ENCODE measurements at regions not wholly inside any gene's neighbourhood (a gene's known extent, or its start where the extent isn't known, plus 50 kb on each side); places are given as distances from the start of the nearest gene placed in this dataset.
"Not testable (repeated sequence)": the region's sequence is repeated elsewhere in the genome, so short reads cannot be mapped to it uniquely, and the experiment has no call there.

DNA sequence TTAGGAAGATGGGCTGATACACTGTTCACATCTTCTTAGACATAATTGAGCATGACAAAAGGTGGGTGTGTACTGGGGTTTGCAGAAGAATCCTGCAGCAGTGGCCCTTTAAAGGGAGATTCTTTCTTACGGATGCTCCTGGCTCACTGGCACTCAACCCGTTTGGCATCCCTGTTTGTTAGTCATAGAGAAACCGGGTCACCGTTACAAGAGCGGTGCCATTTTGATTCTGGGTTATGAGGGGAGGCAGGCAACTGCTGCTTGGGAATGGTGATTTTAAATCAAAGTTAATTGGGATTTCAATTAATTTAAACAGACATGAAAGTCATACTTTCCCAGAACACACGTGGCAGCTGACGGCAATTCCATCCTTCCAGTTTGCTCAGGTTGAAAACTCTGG lies 245.8 kb downstream of the AACS start:
- DNase-seq (ENCODE audit: low spot score), result no peak

DNA sequence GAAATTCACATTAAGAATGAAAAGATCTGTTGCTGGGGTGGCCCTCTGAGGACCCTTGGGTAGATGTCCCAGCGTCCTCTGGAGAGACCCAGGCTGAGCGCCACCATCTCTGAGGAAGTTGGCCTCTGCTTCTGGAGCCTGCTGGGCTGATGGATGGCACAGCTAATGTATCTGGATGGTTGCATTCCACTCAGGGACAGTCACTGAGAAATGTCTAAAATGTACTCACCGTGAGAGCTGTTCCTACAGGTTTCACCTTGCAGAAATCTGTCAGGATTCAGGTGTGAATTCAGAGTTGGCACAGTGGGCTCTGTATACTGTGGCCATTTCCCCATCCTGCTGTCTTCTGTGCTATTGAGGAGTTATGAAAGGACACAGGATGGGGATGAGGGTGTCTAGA lies 247.2 kb downstream of the AACS start:
- no peak for DNase-seq (ENCODE audit: low spot score)

DNA sequence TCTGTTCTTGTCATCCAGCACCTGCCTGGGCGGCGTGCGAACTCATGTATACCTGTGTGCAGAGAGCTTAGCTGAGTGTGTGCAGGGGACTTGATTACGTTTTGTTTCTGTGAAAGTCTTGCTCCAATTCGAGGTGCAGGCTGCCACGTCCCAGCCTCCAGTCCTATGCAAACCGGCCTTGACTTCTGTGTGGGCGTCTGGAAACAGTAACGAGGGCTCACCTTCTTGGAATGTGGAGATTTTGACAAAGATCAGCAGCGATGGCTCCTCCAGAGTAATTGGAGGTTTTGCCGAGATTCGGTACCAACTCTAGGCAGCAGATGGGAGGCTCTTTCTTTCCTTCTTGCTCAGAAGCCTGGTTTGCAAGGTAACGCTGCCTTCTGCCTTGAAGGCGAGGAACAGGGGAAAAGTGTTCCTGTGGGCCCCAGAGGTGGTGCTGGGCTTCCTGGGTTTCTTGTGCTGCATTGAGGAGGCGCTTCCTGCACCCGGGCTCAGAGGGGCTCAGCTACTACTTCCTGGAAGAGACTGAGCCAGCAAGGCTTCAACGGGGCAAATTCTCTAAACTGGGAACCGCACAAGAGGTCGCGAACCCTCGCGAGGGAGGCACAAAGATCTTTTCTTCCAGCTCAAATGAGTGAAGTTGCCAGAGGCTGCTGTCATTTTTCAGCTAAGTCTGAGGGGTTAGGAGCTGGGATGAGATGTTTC lies 249.0 kb downstream of the AACS start:
- no peak for DNase-seq (ENCODE audit: low spot score)

DNA sequence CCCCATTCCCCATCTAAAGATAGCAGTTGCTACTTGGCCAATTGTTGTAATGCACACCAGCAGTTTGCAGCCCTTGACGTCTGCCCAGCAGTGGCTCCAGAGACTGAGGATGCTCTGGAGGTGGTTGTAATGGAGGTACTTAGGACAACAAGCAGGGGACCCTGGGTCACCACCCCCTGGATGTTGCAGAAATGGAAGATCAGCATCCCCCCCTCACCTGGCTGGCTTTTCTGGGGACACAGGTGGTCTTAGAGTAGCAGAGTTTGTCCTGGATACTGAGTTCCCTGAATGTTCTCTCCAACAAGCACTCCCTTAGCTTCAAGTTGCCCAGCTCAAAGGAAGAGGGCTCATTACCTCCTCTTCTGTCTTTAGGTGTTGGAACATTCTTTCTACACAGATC lies 250.5 kb downstream of the AACS start:
- DNase-seq (ENCODE audit: low spot score), result no peak

DNA sequence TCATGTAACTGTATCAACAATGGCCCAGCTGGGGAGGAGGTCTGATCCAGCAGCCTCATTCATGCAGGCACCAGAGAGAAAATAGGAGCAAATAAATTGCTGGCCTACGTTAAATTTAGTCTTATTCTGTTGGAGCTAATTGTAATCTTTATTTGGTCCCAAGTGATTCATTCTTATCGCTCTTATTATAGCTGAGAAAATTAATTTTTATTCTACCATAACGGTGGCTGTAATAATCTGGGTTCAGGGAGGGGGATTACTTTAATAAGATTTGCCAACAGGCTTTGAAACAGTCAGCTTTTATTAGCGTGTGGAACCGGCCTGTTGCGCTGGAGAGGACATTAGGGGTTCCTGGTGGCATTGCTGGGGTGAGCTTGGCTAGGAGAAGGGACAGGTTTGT lies 254.9 kb downstream of the AACS start:
- DNase-seq (ENCODE audit: low spot score), result no peak

DNA sequence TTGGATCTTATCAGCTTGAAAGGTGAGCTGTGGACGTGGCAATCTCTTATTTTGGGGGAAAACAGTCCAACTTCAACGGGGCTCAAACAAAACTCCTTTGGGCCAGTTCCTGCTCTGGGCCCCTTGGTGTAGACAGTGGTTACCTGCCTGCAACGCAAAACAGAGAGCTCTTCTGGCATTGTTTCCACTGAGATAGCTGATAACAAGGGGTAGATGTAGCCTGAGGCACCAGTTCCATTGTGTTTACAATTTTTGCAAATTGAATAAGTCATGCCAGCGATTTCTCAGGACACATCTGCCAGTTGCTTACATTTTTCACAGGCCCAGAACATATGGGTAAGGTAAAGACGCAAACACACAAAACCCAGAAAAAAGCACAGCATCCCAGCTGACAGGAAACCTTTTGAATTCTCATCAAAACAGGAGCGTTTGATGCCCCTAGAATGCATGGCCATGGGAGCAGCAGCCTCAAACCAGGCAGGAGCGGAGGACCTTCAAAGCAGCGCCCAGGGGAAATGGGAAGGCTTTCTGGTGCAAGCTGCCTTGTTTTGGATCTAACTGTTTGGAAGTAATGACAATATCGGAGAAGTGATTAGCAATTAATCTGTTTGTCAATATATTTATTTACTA lies 259.7 kb downstream of the AACS start:
- DNase-seq (ENCODE audit: low spot score), result no peak

DNA sequence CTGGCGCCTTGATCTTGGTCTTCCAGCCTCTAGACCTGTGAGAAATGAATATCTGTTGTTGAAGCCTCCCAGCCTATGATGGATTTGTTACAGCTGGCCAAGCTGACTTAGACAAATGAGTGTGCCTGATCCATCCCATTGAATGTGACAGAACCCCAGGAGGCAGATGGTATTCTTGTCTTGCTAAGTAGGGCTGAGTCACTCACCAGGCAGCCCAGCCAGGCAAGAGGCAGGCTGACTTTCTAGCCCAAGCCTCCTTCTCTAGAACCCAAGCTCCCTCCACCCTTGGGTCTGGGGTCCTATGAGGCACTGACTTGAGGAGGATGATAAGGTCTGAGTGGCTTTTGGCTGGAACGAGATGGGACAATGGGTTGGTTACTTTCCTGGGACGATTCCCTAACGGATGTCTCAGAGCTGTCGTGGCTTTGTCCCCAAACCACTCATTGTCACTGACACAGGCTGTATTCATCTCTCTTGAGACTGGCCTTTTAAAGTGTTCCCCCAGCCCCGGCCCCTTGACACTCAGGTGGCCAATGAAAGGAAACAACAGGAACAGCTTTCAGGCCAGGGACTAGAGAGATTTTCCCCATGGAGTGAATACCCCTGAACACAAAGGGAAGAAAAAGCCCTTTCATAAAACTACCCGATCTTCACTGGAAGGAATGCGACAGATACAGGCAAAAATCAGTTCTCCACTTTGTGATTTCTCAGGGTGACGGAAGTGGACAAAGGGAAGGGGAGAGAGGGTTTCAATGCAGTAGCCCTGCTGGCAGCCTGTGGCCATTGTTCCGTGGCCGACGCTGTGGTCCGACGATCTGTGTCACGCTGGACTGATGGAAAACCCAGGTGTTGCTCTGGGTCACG lies 264.2 kb downstream of the AACS start:
- no peak for DNase-seq (ENCODE audit: low spot score)

DNA sequence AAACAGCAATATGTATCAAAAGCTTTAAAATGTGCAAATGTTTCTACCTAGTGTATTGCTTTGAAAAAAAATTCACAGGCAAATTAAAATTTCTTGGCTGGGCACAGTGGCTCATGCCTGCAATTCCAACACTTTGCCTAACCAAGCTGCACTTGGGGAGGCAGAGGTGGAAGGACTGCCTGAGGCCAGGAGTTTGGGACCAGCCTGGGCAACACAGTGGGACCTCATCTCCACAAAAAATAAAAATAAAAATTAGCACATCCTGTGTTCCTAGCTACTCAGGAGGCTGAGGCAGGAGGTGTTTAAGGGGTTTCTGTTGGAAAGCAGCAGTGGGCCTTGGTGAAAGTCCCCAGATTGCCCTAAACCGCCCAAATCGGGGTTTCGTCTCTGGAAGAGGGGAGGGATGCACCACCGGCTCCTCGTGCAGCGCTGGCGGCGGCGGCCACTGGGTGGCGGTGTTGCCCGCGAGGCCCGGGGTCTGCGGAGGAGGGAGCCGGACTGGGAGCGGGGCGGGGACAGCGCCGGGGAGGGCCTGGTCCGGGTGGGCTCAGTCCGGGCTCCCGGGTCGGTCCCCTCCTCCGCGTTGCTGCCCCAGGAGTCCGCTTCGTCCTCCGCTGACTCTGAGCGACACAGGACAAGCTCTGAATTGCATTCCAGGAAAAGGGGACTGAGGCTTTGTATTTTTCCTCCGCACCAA lies 265.6 kb downstream of the AACS start:
- DNase-seq (ENCODE audit: low spot score), result peak; percentile 60

DNA sequence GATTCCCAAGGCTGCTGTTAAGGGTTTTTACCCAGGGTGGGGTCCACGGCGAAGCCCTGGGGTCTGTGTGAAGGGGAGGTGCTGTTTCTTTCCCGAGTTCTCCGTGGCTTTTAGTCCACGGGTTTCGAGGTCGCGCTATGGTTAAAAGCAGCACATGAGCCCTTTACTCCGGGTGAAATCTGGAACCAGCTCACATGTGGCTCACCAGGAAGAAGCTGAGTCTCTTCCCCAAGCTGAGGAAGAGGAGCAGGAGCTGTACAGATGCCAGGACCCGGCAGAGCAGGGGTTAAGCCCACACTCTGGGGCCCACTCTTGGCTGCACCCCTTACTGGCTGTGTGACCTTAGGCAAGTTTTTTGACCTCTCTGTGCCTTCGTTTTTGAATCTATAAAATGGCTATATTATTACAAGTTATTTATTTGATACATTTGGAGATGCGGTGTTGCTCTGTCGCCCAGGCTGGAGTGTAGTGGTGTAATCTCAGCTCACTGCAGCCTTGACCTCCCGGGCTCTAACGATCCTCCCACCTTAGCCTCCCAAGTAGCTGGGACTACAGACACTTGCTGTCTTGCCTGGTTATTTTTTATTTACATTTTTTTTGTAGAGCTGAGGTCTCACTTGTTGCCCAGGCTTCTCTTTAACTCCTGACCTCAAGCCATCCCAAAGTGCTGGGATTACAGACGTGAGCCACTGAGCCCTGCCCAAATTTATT lies 266.3 kb downstream of the AACS start:
- DNase-seq (ENCODE audit: low spot score), result no peak

DNA sequence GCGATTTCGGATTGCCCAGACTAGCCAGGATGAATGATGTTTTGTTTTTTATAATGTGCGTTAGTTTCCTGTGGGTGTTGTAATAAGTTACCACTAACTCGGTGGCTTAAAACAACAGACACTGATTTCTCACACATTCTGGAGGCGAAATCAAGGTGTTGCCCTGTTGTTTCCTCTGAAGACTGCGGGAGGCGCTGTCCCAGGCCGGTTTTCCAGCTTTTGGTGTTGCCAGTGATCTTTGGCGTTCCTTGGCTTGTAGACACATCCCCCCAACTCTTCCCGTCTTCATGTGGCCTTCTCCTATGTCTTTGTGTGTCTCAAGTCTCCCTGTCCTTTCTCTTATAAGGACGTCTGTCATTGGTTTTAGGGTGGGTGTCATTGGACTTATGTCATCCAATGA lies 267.7 kb downstream of the AACS start:
- DNase-seq (ENCODE audit: low spot score), result no peak

DNA sequence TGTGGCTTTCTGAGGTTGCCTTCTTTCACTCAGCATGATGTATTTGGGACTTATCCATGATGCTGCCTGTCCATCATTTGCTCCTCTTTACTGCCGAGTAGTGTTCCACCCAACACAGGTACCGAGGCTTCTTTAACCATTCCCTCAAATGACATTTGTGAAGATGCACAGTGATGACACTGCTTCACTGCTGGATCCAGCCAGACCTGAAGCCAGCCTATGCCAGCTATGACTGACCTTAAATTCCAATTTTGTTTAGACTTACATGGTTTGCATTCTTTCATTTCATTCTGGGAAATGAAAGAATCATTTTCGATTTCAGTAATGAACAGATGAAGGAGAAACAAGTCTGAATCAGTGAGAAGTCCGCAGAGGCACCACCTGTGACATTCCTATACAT lies 271.0 kb downstream of the AACS start:
- no peak for DNase-seq (ENCODE audit: low spot score)

DNA sequence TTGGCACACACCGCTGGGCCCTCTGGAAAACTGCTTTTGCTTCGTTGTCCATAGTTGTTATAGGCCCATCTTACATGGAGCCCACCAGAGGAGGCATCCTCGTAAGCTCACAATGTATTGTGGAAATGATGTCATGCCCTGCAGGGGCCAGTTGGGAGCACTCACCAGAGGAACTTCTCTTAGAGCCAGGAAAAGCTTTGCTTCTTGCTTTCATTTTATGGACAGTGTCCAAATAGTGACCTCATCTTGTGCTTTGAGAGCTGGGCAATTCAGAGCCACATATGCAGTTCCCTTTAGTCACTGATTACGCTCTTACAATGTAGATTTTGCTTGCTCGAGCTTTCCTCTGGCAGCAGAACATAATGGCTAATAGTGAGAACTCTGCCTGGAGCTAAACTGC lies 275.6 kb downstream of the AACS start:
- DNase-seq (ENCODE audit: low spot score), result no peak

DNA sequence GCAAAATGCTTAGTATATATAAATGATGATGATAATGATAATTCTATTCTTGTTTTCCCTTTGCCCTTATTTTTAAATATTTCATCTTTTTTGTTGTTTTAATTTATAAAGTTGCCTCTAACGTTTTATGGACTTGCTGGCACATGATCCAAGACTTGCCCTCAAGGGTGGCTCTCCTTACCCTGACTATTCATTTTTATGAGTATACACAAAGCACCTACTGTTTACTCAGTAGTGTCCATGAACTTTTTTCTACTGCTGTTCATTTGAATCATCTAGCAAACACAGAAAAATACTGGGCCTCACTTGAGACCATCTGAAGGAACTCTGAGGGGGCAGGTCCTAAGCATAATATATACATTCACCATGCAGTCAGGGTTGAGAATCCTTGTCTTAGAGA lies 276.2 kb downstream of the AACS start:
- DNase-seq (ENCODE audit: low spot score), result no peak

DNA sequence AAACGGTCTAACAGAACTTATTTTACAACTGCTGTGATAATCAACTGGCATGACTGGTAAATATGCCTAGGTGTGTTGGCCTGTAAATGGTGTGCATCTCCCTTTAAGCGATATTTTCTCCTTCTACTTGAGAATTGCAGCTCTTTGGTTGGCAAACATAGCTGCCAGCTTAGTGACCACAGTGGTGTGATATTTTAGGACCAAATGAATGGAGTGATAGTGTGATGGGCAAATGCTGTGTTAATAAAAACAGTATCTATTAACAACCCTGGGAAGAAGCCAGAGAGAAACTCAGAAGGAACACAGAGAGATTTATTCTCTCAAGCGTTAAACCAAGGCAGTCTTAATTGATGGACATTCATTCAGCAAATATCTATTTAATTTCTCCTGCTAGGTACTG lies 278.4 kb downstream of the AACS start:
- DNase-seq (ENCODE audit: low spot score), result no peak

DNA sequence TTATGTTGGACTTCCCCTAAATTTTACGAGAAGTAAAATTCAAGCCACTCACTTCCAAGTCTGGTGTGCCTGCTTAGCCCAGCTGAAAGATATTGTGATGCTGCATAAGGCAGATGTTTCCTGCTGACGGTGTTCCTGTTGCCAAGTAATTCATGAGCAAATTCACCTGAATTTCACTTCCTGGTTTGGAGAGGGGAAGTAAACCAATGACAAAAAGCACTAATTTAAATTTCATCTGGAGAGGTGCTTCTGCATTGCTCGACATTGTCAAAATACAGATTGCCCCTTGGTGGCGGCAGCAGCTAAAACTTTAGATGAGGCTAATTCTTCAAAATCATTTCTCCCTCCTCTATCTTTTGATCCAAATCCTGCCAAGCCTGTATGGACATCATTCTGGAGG lies 281.1 kb downstream of the AACS start:
- peak; percentile 78 for DNase-seq (ENCODE audit: low spot score)

DNA sequence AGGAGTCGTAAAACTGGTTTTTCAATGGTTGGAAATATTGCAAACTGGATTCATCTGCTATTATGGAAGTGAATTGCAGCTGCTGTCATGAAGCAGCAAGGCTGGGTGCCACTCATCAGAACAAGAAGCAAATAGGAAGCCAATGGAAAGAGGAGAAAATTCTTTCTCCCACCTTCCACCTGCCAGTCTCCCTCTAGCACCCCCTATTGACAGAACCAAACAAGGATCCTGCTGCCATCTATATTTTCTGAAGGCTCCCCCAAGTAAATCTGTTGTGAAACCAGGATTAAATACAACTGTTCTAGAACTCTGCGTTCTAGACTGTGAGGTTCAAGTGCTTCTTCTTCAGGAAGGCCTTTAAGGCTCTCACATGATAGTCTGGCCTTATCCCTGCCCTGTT lies 286.6 kb downstream of the AACS start:
- DNase-seq (ENCODE audit: low spot score), result no peak

DNA sequence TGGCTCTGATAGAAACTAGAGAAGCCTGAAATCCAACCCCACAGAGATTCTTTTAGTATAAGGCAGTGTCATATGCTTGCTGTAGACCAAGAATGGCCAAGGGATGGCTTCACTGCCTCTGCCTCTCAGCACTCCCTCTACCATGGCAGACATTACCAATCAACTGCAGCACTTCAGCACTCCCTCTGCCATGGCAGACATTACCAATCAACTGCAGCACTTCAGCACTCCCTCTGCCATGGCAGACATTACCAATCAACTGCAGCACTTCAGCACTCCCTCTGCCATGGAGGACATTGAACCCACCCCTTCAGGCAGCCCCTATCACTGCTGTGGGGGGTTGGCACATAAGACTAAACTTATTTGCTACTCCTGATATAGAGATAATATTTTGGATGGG lies 287.8 kb downstream of the AACS start:
- not testable (repeated sequence) for DNase-seq (ENCODE audit: low spot score)

DNA sequence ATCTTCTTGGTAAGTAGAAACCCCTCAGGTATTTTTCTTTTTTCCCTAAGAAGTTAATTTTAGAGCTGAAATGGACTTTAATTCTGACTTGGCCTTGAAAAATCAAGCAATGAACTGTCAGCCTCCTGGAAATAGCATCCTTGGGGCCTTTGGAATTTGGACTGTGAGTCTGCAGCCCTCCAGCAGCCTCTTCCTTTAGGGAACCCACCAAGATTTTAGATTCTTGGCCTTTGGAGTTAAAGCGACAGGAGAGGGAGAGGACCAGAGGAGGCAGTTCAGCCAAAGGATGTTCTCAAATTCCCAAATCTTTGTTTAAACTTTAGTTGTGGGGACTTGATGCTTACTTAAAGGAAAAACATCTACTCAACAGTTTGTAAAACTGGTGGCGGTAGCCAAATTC lies 288.6 kb downstream of the AACS start:
- DNase-seq (ENCODE audit: low spot score), result no peak

DNA sequence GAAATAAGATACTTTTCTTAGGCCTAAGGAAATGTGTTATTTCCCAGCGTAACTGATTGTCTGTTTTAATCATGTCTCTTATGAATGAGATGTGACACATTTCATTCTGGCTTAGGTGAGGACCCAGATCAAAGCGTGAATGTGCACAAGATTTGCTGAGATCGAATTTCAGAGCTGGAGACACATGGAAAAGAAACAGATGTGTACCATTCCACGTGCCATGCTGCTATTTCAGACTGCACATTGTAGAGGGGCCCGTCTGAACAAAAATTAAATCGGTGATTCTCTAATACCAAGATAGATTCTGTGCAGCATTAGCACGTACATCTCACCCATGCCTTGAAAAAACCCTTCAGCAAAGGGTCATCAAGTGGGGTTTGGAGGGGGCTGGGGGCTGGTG lies 290.4 kb downstream of the AACS start:
- no peak for DNase-seq (ENCODE audit: low spot score)

DNA sequence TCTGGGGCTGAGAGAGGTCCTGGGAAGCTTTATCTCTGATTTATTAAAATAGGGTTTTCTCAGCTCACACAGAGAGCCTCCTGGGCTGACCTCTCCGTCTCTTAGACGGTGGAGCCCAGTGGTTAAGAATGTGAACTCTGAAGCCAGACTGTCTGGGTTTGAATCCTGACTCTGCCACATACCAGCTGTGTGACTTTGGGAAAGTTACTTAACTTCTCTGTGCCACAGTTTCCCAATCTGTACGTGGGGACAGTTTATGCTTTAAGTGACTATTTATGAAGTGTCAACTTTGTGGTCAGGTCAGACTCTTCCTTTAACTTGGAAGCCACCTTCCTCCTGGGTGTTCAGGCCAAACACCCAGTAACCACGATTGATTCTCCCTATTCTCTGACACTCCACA lies 290.9 kb downstream of the AACS start:
- no peak for DNase-seq (ENCODE audit: low spot score)

DNA sequence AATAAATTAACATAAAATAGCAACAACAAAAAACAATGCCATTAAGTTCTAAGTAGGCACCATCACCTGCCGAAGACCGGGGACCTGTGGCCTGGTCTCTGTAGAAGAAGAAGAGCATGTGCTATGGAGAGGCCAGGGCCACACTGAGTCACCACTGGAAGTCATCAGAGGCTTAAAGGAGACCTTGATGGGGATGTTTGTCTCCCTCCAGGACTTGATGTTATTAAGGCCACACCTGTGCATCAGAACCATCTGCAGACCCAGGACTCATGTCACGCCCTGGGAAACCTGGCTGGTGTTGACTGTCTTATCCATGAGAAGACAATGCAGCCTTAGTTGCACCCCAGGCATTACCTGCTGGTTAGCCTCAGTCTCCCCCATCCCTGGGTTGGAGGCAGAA lies 292.3 kb downstream of the AACS start:
- no peak for DNase-seq (ENCODE audit: low spot score)

DNA sequence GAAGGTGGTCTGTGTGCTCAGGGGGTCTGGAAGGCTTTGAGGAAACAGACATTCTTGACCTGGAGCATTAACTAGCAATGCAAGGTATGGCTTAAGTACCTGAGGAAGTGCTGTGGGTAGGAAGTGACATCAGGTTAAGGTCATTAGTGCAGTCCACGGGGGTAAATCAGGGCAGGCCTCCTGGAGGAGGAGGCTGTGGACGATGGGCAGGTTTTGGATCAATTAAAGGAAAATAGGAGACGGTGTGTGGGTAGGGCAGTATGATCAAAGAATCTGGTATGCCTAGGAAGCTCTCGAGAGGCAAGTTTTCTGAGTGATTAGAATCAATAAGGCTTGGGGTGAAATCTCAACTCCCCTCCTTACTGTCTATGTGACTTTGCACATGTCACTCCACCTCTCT lies 295.3 kb downstream of the AACS start:
- DNase-seq (ENCODE audit: low spot score), result no peak

Measured in NAMALWA (cell line).